ENCODE measurements at regions not wholly inside any gene's neighbourhood (a gene's known extent, or its start where the extent isn't known, plus 50 kb on each side); places are given as distances from the start of the nearest gene placed in this dataset.

GRCh38 chr10:43809211-43809930 is 160.7 kb upstream of the ZNF32 start:
- Histone ChIP-seq H3K27ac (replicated peaks in 1 of 4) (peak overlapping the region in 1 of 4 donors; percentile 29), H3K9me3 (no peaks in the 10 kb centered on the region), H3K4me1 (peaks cover 7 to 13% (median 11%) of the 10 kb centered on the region in 4 donors), H3K4me3 (no peak overlapping the region), H3K27me3 (no peaks in the 10 kb centered on the region), H3K36me3 (no peaks in the 10 kb centered on the region)
- intact Hi-C loops (cut with DNase I), result no loop called here
- WGBS, result 60% methylated on average over 8 of the region's 8 CpGs
- TF ChIP-seq CTCF (IDR thresholded peaks at IDR 0.05), result no peak
- TF ChIP-seq POLR2AphosphoS5 (IDR thresholded peaks at IDR 0.05), result no peak
- TF ChIP-seq POLR2A (IDR thresholded peaks at IDR 0.05; ENCODE audit: low read depth), result no peak
- TF ChIP-seq EP300 (IDR thresholded peaks at IDR 0.05), result no peak
- peak; percentile 60 for DNase-seq (ENCODE audit: extremely low spot score)

GRCh38 chr10:43808136-43808535 is 159.5 kb upstream of the ZNF32 start:
- no peak overlapping the region for H3K27ac ChIP-seq (replicated peaks in 1 of 4)
- 78% methylated on average over 3 of the region's 3 CpGs for WGBS
- intact Hi-C loops (cut with DNase I), result no loop called here
- no peak for TF ChIP-seq POLR2A (IDR thresholded peaks at IDR 0.05; ENCODE audit: low read depth)
- TF ChIP-seq POLR2AphosphoS5 (IDR thresholded peaks at IDR 0.05), result no peak
- no peak for TF ChIP-seq CTCF (IDR thresholded peaks at IDR 0.05)
- TF ChIP-seq EP300 (IDR thresholded peaks at IDR 0.05), result no peak
- H3K4me3 ChIP-seq, result no peak overlapping the region
- no peaks in the 10 kb centered on the region for H3K27me3 ChIP-seq
- H3K4me1 ChIP-seq, result peaks cover 7 to 13% (median 11%) of the 10 kb centered on the region in 4 donors
- no peak for DNase-seq (ENCODE audit: extremely low spot score)
- H3K9me3 ChIP-seq, result no peaks in the 10 kb centered on the region
- no peaks in the 10 kb centered on the region for H3K36me3 ChIP-seq

- 94% methylated on average over 13 of the region's 13 CpGs for WGBS
- H3K9me3 ChIP-seq, result no peaks in the 10 kb centered on the region
- intact Hi-C loops (cut with DNase I), result no loop called here
- peak; percentile 87 for DNase-seq (ENCODE audit: extremely low spot score)
- no peaks in the 10 kb centered on the region for H3K36me3 ChIP-seq
- peaks cover 7 to 13% (median 11%) of the 10 kb centered on the region in 4 donors for H3K4me1 ChIP-seq
- no peaks in the 10 kb centered on the region for H3K27me3 ChIP-seq
- no peak overlapping the region for H3K4me3 ChIP-seq
- no peak overlapping the region for H3K27ac ChIP-seq (replicated peaks in 1 of 4)
- TF ChIP-seq EP300 (IDR thresholded peaks at IDR 0.05) (no peak), POLR2AphosphoS5 (IDR thresholded peaks at IDR 0.05) (no peak), CTCF (IDR thresholded peaks at IDR 0.05) (no peak), POLR2A (IDR thresholded peaks at IDR 0.05; ENCODE audit: low read depth) (no peak)
These were observed 158.4 kb upstream of the ZNF32 start for GRCh38 chr10:43806831-43807640.

GRCh38 chr10:43803791-43804190 is 155.1 kb upstream of the ZNF32 start:
- intact Hi-C loops (cut with DNase I), result no loop called here
- WGBS, result 69% methylated on average over 7 of the region's 7 CpGs

More at GRCh38 chr10:43803791-43804190, 155.1 kb upstream of the ZNF32 start:
- TF ChIP-seq POLR2AphosphoS5 (IDR thresholded peaks at IDR 0.05) (no peak), CTCF (IDR thresholded peaks at IDR 0.05) (no peak), EP300 (IDR thresholded peaks at IDR 0.05) (no peak), POLR2A (IDR thresholded peaks at IDR 0.05; ENCODE audit: low read depth) (no peak)
- no peak overlapping the region for H3K27ac ChIP-seq (replicated peaks in 1 of 4)
- no peaks in the 10 kb centered on the region for H3K36me3 ChIP-seq
- H3K4me1 ChIP-seq, result peaks cover 0 to 2% (median under 1%) of the 10 kb centered on the region in 4 donors
- peak; percentile 64 for DNase-seq (ENCODE audit: extremely low spot score)
- H3K27me3 ChIP-seq, result peaks cover 0 to 10% (median 0%) of the 10 kb centered on the region in 4 donors
- no peaks in the 10 kb centered on the region for H3K9me3 ChIP-seq
- no peak overlapping the region for H3K4me3 ChIP-seq
